Mesothelial cell of epicardium (in vitro differentiated cells): ENCODE measurements at regions not wholly inside any gene's neighbourhood (a gene's known extent, or its start where the extent isn't known, plus 50 kb on each side); places are given as distances from the start of the nearest gene placed in this dataset.

Experiments
- DNase-seq, 2 experiments: peaks; one replicate each; pipeline ENCODE4 v3.0.0; 2021; ENCODE audit warnings: low spot score in 2 of 2; ENCODE audit not compliant: unreplicated experiment in 2 of 2
- H3K27ac Mint-ChIP-seq: 2 replicates; pipeline ENCODE4 v1.8.0; 2021; ENCODE audit warnings: mixed read lengths
- H3K27me3 Mint-ChIP-seq: 2 replicates; pipeline ENCODE4 v1.8.0; 2021; ENCODE audit warnings: low read depth, mixed read lengths
- H3K36me3 Mint-ChIP-seq: 2 replicates; pipeline ENCODE4 v1.8.0; 2021; ENCODE audit warnings: mixed read lengths
- H3K4me1 Mint-ChIP-seq: 2 replicates; pipeline ENCODE4 v1.8.0; 2021; ENCODE audit warnings: mixed read lengths
- H3K4me3 Mint-ChIP-seq: 2 replicates; pipeline ENCODE4 v1.8.0; 2021; ENCODE audit warnings: mild to moderate bottlenecking, moderate library complexity, mixed read lengths
- H3K9me3 Mint-ChIP-seq: 2 replicates; pipeline ENCODE4 v1.8.0; 2021; ENCODE audit warnings: mixed read lengths
- CTCF ChIP-seq: fragments of 200-600 bp; sonication (generic); IDR thresholded peaks from one replicate; pipeline ENCODE4 v1.5.0; 2021; ENCODE audit warnings: antibody characterized with exemption; ENCODE audit not compliant: unreplicated experiment

- H3K36me3 Mint-ChIP-seq = no peaks in the 10 kb centered on the region
- TF ChIP-seq CTCF = no peak
- no peak overlapping the region for H3K4me3 Mint-ChIP-seq
- H3K4me1 Mint-ChIP-seq = peaks cover 5% of the 10 kb centered on the region
- no peaks in the 10 kb centered on the region for H3K9me3 Mint-ChIP-seq
- peaks cover 2% of the 10 kb centered on the region for H3K27me3 Mint-ChIP-seq
- no peak overlapping the region for H3K27ac Mint-ChIP-seq
- no peak for DNase-seq
Observed at GRCh38 chr15:96733721-96734120, 403.2 kb downstream of the NR2F2 start.

GRCh38 chr15:96735632-96736240 lies 405.2 kb downstream of the NR2F2 start:
- Mint-ChIP-seq H3K4me1 (no peaks in the 10 kb centered on the region), H3K4me3 (no peak overlapping the region), H3K9me3 (no peaks in the 10 kb centered on the region), H3K36me3 (no peaks in the 10 kb centered on the region), H3K27me3 (peaks cover 4% of the 10 kb centered on the region), H3K27ac (no peak overlapping the region)
- TF ChIP-seq CTCF = no peak
- DNase-seq = no peak

- Mint-ChIP-seq H3K27me3 (peaks cover 4% of the 10 kb centered on the region), H3K36me3 (no peaks in the 10 kb centered on the region), H3K4me3 (no peak overlapping the region), H3K27ac (no peak overlapping the region), H3K4me1 (no peaks in the 10 kb centered on the region), H3K9me3 (no peaks in the 10 kb centered on the region)
- TF ChIP-seq CTCF = no peak
- no peak for DNase-seq
Observed at GRCh38 chr15:96736384-96736783, 405.9 kb downstream of the NR2F2 start.

- H3K4me1 Mint-ChIP-seq = no peaks in the 10 kb centered on the region
- no peak overlapping the region for H3K4me3 Mint-ChIP-seq
- H3K36me3 Mint-ChIP-seq = no peaks in the 10 kb centered on the region
Observed at GRCh38 chr15:96737408-96737807, 406.9 kb downstream of the NR2F2 start.

GRCh38 chr15:96746665-96747064 lies 416.2 kb downstream of the NR2F2 start:
- H3K9me3 Mint-ChIP-seq = no peaks in the 10 kb centered on the region
- no peak overlapping the region for H3K4me3 Mint-ChIP-seq
- no peak overlapping the region for H3K27ac Mint-ChIP-seq
- TF ChIP-seq CTCF = no peak
- H3K4me1 Mint-ChIP-seq = peaks cover 4% of the 10 kb centered on the region
- H3K36me3 Mint-ChIP-seq = no peaks in the 10 kb centered on the region
- DNase-seq = no peak
- peaks cover 13% of the 10 kb centered on the region for H3K27me3 Mint-ChIP-seq

More at GRCh38 chr15:96737408-96737807, 406.9 kb downstream of the NR2F2 start:
- H3K27me3 Mint-ChIP-seq = peaks cover 8% of the 10 kb centered on the region
- no peak for DNase-seq
- H3K9me3 Mint-ChIP-seq = no peaks in the 10 kb centered on the region
- no peak overlapping the region for H3K27ac Mint-ChIP-seq
- no peak for TF ChIP-seq CTCF

GRCh38 chr15:96747291-96747690 lies 416.8 kb downstream of the NR2F2 start:
- no peaks in the 10 kb centered on the region for H3K9me3 Mint-ChIP-seq
- no peak overlapping the region for H3K4me3 Mint-ChIP-seq
- DNase-seq = no peak
- H3K4me1 Mint-ChIP-seq = peaks cover 4% of the 10 kb centered on the region
- no peak overlapping the region for H3K27ac Mint-ChIP-seq
- H3K36me3 Mint-ChIP-seq = no peaks in the 10 kb centered on the region
- TF ChIP-seq CTCF = no peak
- peaks cover 9% of the 10 kb centered on the region for H3K27me3 Mint-ChIP-seq
